NCI-H2029 treated with DMSO at 0.1 percent for 48 hours (cell line): ENCODE measurements at regions not wholly inside any gene's neighbourhood (a gene's known extent, or its start where the extent isn't known, plus 50 kb on each side); places are given as distances from the start of the nearest gene placed in this dataset.

Experiments used
- DNase-seq: peaks from one replicate; lab custom pipeline; 2025; lab: John Stamatoyannopoulos, UW

DNA sequence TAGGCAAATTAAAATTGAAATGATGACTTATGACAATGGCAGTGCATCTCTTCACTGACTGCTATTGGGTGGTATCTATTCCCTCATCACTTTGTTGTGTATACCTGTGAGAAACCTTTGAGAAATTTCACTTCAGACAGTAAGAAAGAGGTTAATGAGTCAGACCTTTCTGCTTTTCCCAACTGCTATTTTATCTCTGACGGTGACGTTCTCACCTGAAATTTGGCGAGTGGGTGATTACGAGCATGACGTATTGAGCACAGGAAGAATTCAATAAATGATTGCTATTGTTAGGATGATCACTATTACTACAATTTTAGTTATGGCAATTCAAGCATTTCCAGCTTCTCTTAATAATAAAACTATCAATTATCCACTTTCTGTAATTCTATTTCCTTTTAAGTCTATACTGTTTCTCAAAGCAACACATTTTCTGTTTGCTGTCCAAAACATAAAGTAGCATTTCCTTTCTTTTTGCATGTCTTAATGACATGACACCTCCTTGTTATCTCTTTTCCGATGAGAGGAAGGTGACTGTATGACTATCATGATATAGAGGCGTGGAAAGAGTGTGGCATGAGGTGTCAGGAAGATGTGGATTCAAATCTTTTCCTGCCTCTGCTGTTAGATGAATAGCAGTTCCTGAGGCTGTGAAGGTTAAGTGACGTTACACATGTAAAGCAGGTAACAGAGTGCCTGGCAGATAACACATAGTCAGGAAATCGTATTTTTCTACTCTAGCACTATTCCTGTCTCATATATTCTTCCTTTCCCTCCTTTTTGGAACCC, 504.9 kb upstream of the SEMA6D start:
- no peak for DNase-seq

DNA sequence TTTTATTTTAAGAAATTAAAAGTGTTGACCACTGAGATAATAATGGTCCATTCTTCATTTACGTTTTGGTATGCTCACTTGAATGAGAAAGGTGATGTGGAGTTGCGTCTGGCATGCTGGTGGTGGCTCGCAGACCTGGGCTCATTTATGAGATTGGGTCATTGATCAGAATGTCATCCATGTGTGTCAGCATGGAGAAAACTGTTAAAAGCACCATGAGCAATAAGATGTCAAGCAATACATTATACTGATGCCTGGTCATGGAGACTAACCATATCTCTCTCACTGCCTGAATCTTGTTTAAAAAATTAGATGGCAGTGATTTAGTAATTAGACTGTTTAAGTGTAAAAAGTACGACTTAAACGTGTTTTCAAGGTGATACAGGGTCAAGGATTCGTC, 503.4 kb upstream of the SEMA6D start:
- DNase-seq, result no peak

DNA sequence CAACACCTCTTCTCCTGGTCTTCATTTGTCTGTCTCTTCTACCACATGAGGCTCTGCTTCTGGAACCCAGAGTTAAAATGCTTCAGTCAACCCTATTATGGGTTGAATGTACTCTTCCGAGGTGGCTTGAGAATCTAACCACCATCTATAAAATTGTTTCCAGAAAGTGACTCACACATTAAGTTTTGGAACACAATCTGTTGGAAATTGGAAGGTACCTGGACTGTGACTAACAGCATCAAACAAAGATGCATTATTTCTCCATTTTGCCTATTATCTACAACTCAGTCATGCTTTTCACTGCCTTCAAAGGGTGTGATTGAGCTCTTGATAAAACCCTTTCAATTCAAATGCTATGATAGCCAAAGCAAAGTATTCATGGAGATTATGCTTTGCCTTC, 499.0 kb upstream of the SEMA6D start:
- no peak for DNase-seq

DNA sequence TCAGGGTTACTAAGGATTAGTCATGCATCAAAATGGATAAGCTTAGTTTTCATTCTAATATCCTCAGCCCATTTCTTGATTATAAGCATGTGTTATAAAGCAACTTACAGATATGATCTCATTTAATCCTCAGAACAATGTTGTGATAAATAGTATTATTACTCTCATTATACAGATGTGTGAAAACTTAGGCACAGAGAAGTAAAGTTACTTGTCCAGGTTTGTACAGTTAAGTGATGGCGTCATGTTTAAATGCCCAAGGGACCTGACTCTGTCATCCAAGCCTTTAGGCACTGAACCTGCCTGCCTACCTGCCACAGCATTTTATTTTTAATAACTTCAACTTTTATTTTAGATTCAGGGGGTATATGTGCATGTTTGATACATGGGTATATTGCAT, 472.9 kb upstream of the SEMA6D start:
- no peak for DNase-seq

DNA sequence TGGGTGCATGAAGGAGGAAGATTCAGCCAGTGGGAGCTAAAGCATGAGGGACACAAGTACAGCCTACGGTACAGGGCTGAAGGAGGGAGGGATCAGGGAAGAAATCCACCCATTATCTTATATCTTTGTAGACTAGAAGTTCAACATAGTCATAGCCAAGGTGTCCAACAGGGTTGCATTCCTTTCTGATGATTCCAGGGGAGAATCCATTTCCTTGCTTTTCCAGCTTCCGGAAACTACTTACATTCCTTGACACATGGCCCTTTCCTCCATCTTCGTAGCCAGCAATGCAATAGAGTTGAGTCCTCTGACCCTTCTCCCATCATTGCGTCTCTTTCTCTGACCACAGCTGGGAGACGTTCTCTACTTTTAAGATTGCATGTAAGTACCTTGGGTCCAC, 471.0 kb upstream of the SEMA6D start:
- DNase-seq, result no peak

DNA sequence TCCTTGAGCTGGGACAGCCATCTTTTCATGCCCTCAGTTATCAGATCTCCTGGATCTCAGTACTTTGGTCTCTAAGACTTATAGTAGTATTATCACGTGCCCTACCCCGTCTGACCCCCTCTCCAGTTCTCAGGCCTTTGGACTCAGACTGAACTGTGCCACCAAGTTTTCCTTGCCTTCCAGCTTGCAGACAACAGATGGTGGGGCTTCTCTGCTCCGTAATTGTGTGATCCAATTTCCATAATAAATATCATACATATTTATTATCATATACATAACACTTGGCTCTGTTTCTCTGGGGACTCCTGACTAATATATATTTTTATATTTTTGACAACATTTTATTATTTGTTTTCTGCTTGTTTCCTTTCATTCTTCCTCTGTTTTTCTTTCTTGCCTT, 458.8 kb upstream of the SEMA6D start:
- DNase-seq, result no peak

DNA sequence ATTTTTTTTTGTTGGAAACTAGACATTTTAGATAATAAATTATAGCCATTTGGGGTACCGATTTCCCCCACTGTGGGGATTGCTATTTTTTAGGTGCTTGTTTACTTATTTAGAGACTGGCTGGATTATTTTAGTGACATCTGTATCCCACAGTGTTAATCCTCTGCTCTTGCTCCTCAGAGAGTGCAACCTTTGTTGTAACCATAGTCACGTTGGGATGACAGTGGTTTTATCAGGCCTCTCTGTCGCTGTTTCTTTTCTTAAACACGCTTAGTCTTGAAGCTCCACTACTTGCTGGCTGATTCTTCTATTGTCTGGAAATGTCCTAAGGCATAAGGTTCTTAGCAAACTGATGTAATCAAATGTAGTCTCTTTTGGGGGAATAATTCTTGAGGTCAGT, 451.6 kb upstream of the SEMA6D start:
- no peak for DNase-seq

DNA sequence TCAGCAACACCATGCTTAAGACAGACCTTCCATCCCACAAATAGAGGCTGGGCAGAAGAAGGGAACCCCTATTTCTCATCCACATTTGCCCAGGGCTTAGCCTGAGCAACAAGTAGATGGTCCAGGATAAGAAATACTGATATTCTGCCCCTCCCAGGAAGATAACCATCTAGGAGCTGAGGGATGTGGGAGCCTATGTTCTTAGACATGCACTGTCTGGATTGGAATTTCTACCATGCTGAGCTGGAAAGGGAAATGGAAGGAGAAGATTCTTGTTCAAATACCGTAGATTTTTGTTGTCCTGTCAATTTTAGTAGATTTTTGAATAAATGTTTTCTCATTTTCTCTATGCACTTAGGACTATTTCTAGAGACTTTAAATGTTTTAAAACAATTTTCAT, 450.7 kb upstream of the SEMA6D start:
- DNase-seq, result no peak

DNA sequence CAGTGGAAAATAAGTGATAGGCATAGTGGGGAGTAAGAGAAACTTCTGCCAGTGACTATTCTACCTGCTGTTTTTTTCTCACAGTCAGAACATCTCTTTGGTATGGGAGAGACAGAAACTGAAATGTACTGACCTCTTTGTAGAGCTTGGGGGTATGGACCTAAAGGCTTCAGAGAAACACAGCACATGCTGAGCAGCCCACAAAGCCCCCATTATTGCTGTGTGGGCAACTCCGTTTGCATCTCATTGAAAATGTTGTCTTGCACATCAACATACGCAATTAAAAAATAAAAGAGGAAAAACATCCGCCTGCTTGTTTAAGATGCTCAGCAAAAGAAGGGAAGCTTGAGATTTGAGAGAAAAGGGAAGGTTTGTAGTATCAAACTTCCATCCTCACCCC, 443.4 kb upstream of the SEMA6D start:
- DNase-seq, result no peak

DNA sequence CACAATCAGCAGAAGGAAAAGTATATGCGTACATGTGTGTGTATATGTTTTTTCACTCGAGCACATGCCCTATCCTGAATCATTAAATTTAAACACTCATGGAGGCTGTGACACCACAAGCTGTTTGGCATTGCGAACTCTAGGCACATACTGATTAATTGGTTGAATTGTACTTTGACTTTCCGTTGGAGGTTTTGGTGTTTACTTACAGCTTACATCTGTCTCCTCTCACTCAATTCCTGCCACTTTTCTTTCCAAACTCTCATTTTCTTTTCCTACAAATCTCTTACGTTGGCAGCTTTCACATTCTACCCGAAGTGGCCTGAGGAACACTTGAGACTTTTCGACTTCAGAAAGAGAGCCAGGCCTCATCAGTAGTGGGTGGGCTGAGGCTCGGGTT, 434.1 kb upstream of the SEMA6D start:
- DNase-seq, result no peak

DNA sequence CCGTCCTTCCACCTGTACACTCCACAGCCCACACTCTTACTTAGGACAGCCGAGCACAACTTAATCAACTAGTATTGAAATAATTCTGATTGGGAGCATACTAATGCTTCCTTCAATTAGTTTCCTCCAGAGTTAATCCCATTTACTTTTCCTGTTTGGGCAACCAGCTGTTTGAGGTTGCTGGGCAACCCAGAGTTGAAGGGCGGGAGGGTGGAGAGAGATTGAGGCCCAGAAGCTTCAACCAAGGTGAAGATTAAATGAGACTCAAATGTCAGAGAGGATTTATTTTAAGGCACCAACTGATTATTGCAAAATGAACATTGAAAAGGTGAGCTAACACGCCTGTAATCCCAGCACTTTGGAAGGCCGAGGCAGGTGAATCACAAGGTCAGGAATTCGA, 428.5 kb upstream of the SEMA6D start:
- no peak for DNase-seq

DNA sequence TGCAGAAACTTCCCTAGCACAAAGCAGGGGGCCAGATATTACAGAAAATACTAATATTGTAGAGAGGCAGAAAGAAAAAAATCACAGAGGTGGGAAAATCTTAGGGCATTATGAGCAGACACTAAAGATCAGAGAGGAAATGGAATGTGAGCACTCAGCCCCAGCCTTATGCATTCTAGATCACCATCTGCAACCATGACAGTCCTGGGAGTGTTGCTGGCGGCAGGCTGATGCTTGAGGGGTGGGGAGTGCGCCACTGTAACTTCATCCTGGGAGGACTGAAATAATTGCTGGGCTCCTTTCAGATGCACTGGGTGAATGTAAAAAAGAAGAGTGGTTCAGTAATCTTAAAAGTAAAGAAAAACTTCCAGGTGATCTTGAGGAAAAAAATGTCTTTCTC, 427.6 kb upstream of the SEMA6D start:
- no peak for DNase-seq

DNA sequence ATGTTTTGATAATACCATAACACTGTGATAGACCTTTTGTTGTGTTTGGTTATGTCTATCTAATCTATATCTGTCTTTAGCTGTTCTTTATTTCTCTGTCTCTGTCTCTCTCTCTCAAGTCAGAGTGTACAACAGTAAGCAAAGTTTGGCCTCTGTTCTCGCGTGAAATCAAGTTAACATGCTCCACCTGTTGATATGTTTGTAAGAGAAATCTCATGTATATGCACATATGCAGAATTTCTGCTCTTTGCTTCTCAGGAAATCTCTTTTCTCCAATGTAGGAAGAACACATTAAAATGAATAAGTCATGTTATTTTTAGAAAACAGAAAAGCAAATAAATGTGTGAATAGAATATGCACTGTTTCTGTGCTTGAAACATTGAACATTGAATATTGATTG, 425.5 kb upstream of the SEMA6D start:
- DNase-seq, result no peak

DNA sequence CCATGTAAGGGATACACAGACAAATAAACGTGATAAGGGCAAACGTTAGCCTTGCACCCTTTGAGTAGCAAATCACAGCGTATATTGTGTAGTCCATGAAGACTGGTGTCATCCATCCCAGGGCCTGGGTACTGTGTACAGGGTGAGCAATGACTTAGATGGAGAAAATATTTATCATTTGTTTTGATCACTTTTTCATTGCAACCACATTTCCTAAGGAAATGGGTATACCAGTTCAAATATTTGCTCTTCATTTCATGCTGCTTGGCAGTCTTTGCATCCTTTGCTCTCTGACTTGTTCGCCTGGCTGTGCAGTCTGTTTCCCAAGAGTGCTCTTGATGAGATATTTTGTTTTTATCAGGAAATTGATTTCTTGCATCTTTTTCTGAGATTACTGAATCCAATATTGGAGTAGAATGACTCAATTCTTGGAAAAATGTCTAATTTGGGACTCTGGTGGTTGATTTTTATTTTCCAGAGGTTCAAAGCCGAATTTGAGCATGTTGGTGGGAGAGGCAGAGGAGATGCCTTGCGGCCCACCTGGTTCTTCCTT, 424.6 kb upstream of the SEMA6D start:
- DNase-seq, result no peak

DNA sequence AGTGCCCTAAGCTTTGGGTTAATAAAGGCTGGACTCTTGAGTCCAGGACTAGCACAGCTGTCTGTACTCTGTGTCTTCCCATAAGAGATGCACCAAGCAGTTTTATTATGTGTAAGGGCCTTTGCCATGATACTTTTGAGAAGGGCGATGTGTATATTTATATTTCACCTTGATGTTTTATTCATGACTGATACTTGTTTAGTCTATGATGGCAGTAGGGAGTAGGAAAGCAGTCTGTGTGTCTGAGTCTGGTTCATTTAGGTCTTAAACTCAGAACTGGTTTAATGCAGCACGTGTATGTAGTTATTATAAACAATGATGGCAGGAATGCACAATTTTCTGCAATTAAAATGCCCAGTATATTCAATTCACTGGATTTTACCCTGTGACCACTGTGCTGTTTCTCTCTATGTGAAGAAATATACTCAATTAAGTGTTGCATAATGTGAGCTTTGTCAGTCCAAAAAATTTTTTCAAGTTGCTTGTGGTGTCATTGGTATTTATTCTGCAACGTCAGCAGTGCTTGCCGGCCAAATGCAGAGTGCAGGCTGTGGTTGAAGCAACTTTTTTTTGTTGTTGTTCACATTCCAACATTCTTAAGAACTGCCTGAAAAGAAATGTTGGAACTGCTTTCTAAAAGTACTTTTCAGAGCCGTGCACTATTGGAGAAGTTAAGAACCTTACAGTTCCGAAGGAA, 423.7 kb upstream of the SEMA6D start:
- no peak for DNase-seq

DNA sequence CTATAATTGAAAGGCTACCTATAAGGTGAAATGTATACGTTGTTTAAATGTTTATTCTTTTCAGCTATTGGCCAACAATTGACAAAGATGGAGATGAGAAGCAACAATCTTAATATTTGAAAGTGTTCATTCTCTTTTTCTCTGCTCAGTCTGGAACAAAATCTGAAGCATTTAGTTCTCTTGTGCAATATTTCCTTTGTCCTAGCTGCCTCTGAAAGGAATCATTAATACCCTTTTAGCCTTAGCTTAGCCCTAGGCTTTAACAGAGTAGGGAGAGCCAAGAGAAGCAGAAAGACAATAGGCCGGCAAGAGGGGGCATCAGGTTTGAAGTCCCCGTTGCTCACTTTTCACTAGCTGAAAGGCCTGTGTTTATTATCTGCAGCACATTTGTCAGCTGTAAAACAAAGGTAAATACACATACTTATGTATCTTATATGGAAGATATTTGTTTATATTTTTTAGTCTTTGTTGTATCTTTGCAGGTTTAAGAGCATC, 422.5 kb upstream of the SEMA6D start:
- no peak for DNase-seq

DNA sequence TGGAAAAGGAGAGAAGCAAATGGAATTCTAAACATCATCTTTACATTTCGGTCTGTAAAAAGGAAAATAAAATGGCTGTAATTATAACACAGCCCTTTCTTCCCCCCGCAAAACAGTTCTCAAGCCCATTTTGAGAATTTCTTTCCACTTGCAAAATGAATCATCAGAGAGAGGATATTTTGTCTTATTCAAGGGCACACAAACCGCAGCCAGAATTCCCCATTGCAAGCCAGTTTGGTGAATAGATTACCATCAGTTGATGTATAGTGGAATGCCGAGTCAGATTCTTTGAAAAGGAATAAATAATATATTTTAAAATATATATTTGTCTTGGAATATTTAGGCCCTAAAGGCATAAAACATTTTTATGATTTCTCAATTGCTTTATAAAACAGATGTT, 420.4 kb upstream of the SEMA6D start:
- DNase-seq, result no peak

DNA sequence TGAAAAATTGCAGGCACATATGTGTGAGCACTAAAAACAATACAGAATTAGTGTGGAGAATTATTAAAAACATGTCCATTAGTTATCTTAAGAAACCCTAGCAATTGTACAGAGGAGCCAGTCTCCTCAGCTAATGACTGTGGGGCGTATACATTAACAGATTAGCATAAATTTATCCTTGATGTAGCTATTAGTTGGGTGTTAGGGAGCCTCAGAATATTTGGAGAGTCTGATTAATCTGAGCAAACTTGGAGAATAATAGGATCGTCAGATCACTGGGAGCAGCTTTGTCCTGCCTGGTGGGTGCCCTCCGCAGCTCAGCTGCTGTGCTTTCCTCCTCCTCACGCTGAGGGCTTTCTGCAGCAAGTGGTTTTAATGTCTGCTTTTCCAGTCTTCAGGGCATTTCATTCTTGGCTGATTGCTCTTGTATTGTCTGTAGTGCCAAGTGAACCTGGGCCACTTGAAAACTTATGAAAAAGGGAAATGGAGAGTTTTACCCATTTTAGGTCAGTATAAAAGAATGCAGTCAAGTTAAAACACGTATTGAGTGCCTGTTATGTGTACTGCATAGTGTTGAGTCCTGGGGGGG, 417.4 kb upstream of the SEMA6D start:
- DNase-seq, result no peak

DNA sequence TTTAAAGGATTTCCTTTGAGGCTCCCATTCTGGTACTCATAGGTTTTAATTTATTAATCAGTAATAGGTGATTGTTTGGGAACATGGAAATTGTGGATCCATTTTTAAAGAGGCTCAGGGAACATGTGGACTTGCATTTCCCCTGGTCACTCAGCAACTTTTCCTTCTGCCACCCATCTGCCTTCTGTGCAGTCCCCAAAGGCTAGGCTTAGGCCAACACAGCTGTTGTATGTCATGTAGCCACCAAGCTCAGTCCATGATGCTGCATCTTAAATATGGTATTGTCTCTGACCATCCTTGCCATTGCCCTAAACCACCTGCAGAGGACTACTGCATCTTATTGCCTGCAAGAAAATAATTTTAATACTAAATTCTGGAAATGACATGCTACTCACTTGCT, 416.7 kb upstream of the SEMA6D start:
- DNase-seq, result no peak

DNA sequence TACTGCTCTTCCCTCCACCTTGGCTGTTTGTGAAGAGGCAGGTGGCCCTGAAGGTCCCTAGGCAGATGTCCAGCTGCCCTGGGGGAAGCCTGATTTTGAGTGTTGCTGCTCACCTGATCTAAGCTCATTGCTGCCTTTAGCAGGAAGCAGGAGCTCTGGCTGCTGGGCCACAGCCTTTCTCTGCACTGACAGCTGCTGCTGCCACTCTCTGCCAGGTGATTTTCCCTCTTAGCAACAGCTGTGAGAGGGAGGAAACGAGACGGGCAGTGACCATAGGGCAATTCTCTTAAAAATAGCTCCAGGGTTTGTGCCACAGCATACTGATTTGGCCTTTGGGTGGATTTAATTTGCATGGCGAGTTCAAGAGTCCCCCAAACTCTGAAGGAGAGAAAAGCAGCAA, 415.8 kb upstream of the SEMA6D start:
- no peak for DNase-seq

DNA sequence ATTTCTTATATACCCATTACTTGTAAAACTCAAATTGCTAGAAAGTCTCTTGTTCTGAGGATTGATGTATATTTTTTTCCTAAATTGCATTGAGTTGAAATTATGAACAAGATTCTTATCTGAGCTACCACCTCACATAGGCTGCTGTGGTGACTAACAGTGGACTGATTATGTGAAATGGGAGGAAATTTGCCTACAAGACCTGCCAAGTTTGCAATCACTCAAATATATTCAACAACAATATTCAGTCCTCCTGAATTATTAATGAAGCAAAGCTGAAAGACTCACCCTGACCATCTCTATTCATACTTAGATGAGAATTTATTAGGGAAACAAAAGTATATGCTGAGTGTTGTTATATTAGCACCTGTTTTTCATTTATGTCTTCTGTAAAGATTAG, 412.6 kb upstream of the SEMA6D start:
- no peak for DNase-seq

DNA sequence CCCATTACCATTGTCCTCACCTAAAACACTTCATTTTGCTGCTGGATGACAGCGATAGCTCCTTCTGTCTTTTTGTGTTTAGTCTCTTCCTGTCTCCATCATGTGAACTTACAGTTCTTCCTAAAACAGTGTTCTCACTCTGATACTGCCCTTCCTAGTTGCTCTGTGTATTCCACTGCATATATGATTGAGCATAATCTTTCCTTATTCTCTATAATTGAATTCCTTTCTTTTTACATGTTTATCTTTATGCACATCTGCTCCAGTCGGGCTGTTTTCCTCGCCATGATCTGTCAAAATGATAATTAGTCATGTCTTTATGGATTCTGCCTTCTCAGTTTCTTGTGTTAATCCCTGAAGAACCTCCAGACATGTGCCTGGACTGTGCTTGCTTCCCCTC, 405.1 kb upstream of the SEMA6D start:
- DNase-seq, result no peak
